BLaER1 (cell line): ENCODE measurements at regions not wholly inside any gene's neighbourhood (a gene's known extent, or its start where the extent isn't known, plus 50 kb on each side); places are given as distances from the start of the nearest gene placed in this dataset.
"Not testable (repeated sequence)": the region's sequence is repeated elsewhere in the genome, so short reads cannot be mapped to it uniquely, and the experiment has no call there.

ENCODE experiments used
- H3K27ac ChIP-seq: shearing (Covaris generic); formaldehyde crosslinking; 2 replicates; pipeline ENCODE4 v1.8.1; 2022
- H3K27me3 ChIP-seq: shearing (Covaris generic); formaldehyde crosslinking; 2 replicates; pipeline ENCODE4 v1.8.1; 2022
- H3K36me3 ChIP-seq: shearing (Covaris generic); formaldehyde crosslinking; 2 replicates; pipeline ENCODE4 v1.8.1; 2022
- H3K4me1 ChIP-seq: shearing (Covaris generic); formaldehyde crosslinking; 2 replicates; pipeline ENCODE4 v1.8.1; 2022
- H3K4me2 ChIP-seq: shearing (Covaris generic); formaldehyde crosslinking; 2 replicates; pipeline ENCODE4 v1.8.1; 2022
- H3K4me3 ChIP-seq: shearing (Covaris generic); formaldehyde crosslinking; 2 replicates; pipeline ENCODE4 v1.8.1; 2022
- H3K9ac ChIP-seq: shearing (Covaris generic); formaldehyde crosslinking; 2 replicates; pipeline ENCODE4 v1.8.1; 2022
- H3K9me3 ChIP-seq: shearing (Covaris generic); formaldehyde crosslinking; 2 replicates; pipeline ENCODE4 v1.8.1; 2022
- H4K20me1 ChIP-seq: shearing (Covaris generic); formaldehyde crosslinking; 2 replicates; pipeline ENCODE4 v1.8.1; 2022
- Cebpa-rat ChIP-seq: shearing (Covaris generic); IDR thresholded peaks from 2 replicates; pipeline ENCODE4 v1.8.1; 2022

- Histone ChIP-seq H4K20me1 (no peaks in the 10 kb centered on the region), H3K9ac (no peak overlapping the region), H3K36me3 (no peaks in the 10 kb centered on the region), H3K4me1 (peaks cover 36% of the 10 kb centered on the region), H3K27ac (peak overlapping the region; percentile 31), H3K4me3 (no peak overlapping the region), H3K9me3 (no peaks in the 10 kb centered on the region), H3K4me2 (peak overlapping the region; percentile 57), H3K27me3 (no peaks in the 10 kb centered on the region)
- no peak for TF ChIP-seq Cebpa-rat
Measured at GRCh38 chr2:75432761-75433361, 127.9 kb downstream of the EVA1A start.

GRCh38 chr2:75431763-75432162 lies 129.0 kb downstream of the EVA1A start:
- H3K4me3 ChIP-seq = no peak overlapping the region
- H3K27me3 ChIP-seq = no peaks in the 10 kb centered on the region
- H3K4me2 ChIP-seq = peak overlapping the region; percentile 57
- H4K20me1 ChIP-seq = no peaks in the 10 kb centered on the region
- H3K36me3 ChIP-seq = no peaks in the 10 kb centered on the region
- no peak overlapping the region for H3K9ac ChIP-seq
- H3K4me1 ChIP-seq = peaks cover 36% of the 10 kb centered on the region
- no peak for TF ChIP-seq Cebpa-rat
- no peak overlapping the region for H3K27ac ChIP-seq
- no peaks in the 10 kb centered on the region for H3K9me3 ChIP-seq

GRCh38 chr2:75431276-75431675 lies 129.5 kb downstream of the EVA1A start:
- no peaks in the 10 kb centered on the region for H3K27me3 ChIP-seq
- TF ChIP-seq Cebpa-rat = no peak
- H4K20me1 ChIP-seq = no peaks in the 10 kb centered on the region
- peak overlapping the region; percentile 57 for H3K4me2 ChIP-seq
- no peaks in the 10 kb centered on the region for H3K9me3 ChIP-seq
- no peak overlapping the region for H3K27ac ChIP-seq
- peaks cover 36% of the 10 kb centered on the region for H3K4me1 ChIP-seq
- no peaks in the 10 kb centered on the region for H3K36me3 ChIP-seq
- H3K9ac ChIP-seq = no peak overlapping the region
- no peak overlapping the region for H3K4me3 ChIP-seq

GRCh38 chr2:75430449-75430848 lies 130.3 kb downstream of the EVA1A start:
- not testable (repeated sequence) for H3K9ac ChIP-seq, H3K27me3 ChIP-seq, H3K4me3 ChIP-seq, H4K20me1 ChIP-seq, H3K27ac ChIP-seq, H3K36me3 ChIP-seq, H3K9me3 ChIP-seq
- Histone ChIP-seq H3K4me2 (0 out of 2 replicates have a peak overlapping the region, but pooled peaks have one; percentile 19), H3K4me1 (peaks cover 36% of the 10 kb centered on the region)

- no peak for TF ChIP-seq Cebpa-rat
- Histone ChIP-seq H3K9me3 (peaks cover 16% of the 10 kb centered on the region), H3K9ac (no peak overlapping the region), H4K20me1 (no peaks in the 10 kb centered on the region), H3K4me2 (no peak overlapping the region), H3K4me1 (peaks cover 36% of the 10 kb centered on the region), H3K4me3 (no peak overlapping the region), H3K27me3 (no peaks in the 10 kb centered on the region), H3K27ac (no peak overlapping the region), H3K36me3 (no peaks in the 10 kb centered on the region)
Measured at GRCh38 chr2:75428646-75429443, 131.9 kb downstream of the EVA1A start.

GRCh38 chr2:75428060-75428459 lies 132.7 kb downstream of the EVA1A start:
- TF ChIP-seq Cebpa-rat = no peak
- H3K9me3 ChIP-seq = peaks cover 16% of the 10 kb centered on the region
- H3K4me3 ChIP-seq = no peak overlapping the region
- H3K9ac ChIP-seq = no peak overlapping the region
- H3K27ac ChIP-seq = no peak overlapping the region
- H3K4me2 ChIP-seq = no peak overlapping the region; the same call in 1 of the 2 replicates
- no peaks in the 10 kb centered on the region for H3K27me3 ChIP-seq
- no peaks in the 10 kb centered on the region for H3K36me3 ChIP-seq
- peaks cover 30% of the 10 kb centered on the region for H3K4me1 ChIP-seq
- no peaks in the 10 kb centered on the region for H4K20me1 ChIP-seq

GRCh38 chr2:75424936-75425619 lies 135.7 kb downstream of the EVA1A start:
- no peak overlapping the region for H3K4me2 ChIP-seq
- H3K9me3 ChIP-seq = peaks cover 16% of the 10 kb centered on the region
- H3K36me3 ChIP-seq = no peaks in the 10 kb centered on the region
- H3K4me3 ChIP-seq = no peak overlapping the region
- H3K4me1 ChIP-seq = peaks cover under 1% of the 10 kb centered on the region; the same call in 1 of the 2 replicates
- no peak for TF ChIP-seq Cebpa-rat
- no peaks in the 10 kb centered on the region for H4K20me1 ChIP-seq
- H3K27ac ChIP-seq = no peak overlapping the region
- no peaks in the 10 kb centered on the region for H3K27me3 ChIP-seq
- no peak overlapping the region for H3K9ac ChIP-seq

- H4K20me1 ChIP-seq = no peaks in the 10 kb centered on the region
- H3K9me3 ChIP-seq = peaks cover 16% of the 10 kb centered on the region
- no peak for TF ChIP-seq Cebpa-rat
- H3K36me3 ChIP-seq = no peaks in the 10 kb centered on the region
- H3K4me1 ChIP-seq = peaks cover 3% of the 10 kb centered on the region
- no peak overlapping the region for H3K4me2 ChIP-seq
- no peak overlapping the region for H3K27ac ChIP-seq
- no peaks in the 10 kb centered on the region for H3K27me3 ChIP-seq
- H3K4me3 ChIP-seq = no peak overlapping the region
- H3K9ac ChIP-seq = no peak overlapping the region
Measured at GRCh38 chr2:75421986-75422385, 138.8 kb downstream of the EVA1A start.

- H3K9ac ChIP-seq = no peak overlapping the region
- peak overlapping the region; percentile 47 for H3K4me2 ChIP-seq
- no peak overlapping the region for H3K4me3 ChIP-seq
Measured at GRCh38 chr2:75416420-75417342, 144.1 kb downstream of the EVA1A start.

More at GRCh38 chr2:75416420-75417342, 144.1 kb downstream of the EVA1A start:
- Histone ChIP-seq H3K27me3 (no peaks in the 10 kb centered on the region), H3K36me3 (no peaks in the 10 kb centered on the region), H3K4me1 (peaks cover 10% of the 10 kb centered on the region), H3K27ac (no peak overlapping the region), H4K20me1 (no peaks in the 10 kb centered on the region), H3K9me3 (no peaks in the 10 kb centered on the region)
- TF ChIP-seq Cebpa-rat = no peak
